ENCODE measurements at regions not wholly inside any gene's neighbourhood (a gene's known extent, or its start where the extent isn't known, plus 50 kb on each side); places are given as distances from the start of the nearest gene placed in this dataset.

DNA sequence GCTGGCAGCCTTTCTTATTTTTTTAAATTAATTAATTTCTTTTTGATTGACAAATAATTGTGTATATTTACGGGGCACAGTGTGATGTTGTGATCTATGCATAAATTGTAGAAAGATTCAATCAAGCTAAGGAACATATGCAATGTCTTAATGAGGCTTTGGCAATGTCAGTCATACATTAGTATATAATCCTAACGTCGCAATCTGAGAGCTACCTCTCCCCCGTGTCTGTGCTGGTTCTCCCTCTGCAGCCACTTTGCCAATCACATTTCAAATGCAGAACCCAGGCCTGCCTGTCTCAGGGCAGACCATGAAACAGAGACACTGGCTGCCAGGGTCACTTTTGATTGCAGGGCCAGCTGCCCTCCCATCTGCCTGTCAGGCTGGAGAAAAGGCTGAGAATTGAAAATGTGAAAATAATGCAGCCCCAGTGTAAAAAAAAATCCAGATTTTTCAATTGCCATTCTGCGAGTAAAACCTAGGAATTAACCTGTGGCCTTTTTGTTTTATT is 56.3 kb downstream of the SLC24A2 start:
- Histone ChIP-seq H3K4me1 (ENCODE audit: control insufficient read depth, insufficient read depth, low read length) (peaks cover 2% of the 10 kb centered on the region; the same call in 1 of the 2 replicates), H3K27me3 (ENCODE audit: control insufficient read depth, insufficient read depth, low read length) (no peaks in the 10 kb centered on the region), H3K27ac (ENCODE audit: low read length) (no peak overlapping the region), H3K36me3 (ENCODE audit: control insufficient read depth, insufficient read depth, low read length) (no peaks in the 10 kb centered on the region), H3K4me3 (ENCODE audit: low read length) (no peak overlapping the region), H3K9me3 (ENCODE audit: control insufficient read depth, insufficient read depth, low read length) (no peaks in the 10 kb centered on the region)
- no peak for DNase-seq (ENCODE audit: low read depth, low spot score)
- no CpG with 5 or more reads among the region's 5 CpGs for WGBS (ENCODE audit: insufficient coverage, insufficient read length)

GRCh38 chr9:19728101-19728500 is 60.7 kb downstream of the SLC24A2 start:
- Histone ChIP-seq H3K36me3 (ENCODE audit: control insufficient read depth, insufficient read depth, low read length) (no peaks in the 10 kb centered on the region), H3K4me1 (ENCODE audit: control insufficient read depth, insufficient read depth, low read length) (peaks cover 2% of the 10 kb centered on the region; the same call in 1 of the 2 replicates), H3K27ac (ENCODE audit: low read length) (no peak overlapping the region), H3K27me3 (ENCODE audit: control insufficient read depth, insufficient read depth, low read length) (no peaks in the 10 kb centered on the region), H3K4me3 (ENCODE audit: low read length) (no peak overlapping the region), H3K9me3 (ENCODE audit: control insufficient read depth, insufficient read depth, low read length) (no peaks in the 10 kb centered on the region)
- DNase-seq (ENCODE audit: low read depth, low spot score), result no peak
- WGBS (ENCODE audit: insufficient coverage, insufficient read length), result no CpG with 5 or more reads among the region's 5 CpGs

GRCh38 chr9:19725970-19726369 is 62.9 kb downstream of the SLC24A2 start:
- Histone ChIP-seq H3K9me3 (ENCODE audit: control insufficient read depth, insufficient read depth, low read length) (no peaks in the 10 kb centered on the region), H3K27me3 (ENCODE audit: control insufficient read depth, insufficient read depth, low read length) (no peaks in the 10 kb centered on the region), H3K36me3 (ENCODE audit: control insufficient read depth, insufficient read depth, low read length) (no peaks in the 10 kb centered on the region), H3K4me1 (ENCODE audit: control insufficient read depth, insufficient read depth, low read length) (peaks cover 2% of the 10 kb centered on the region; the same call in 1 of the 2 replicates), H3K27ac (ENCODE audit: low read length) (no peak overlapping the region), H3K4me3 (ENCODE audit: low read length) (no peak overlapping the region)
- no peak for DNase-seq (ENCODE audit: low read depth, low spot score)
- WGBS (ENCODE audit: insufficient coverage, insufficient read length), result no CpG with 5 or more reads among the region's 5 CpGs

GRCh38 chr9:19720377-19720776 is 68.5 kb downstream of the SLC24A2 start:
- WGBS (ENCODE audit: insufficient coverage, insufficient read length), result no CpG with 5 or more reads among the region's 3 CpGs
- Histone ChIP-seq H3K4me1 (ENCODE audit: control insufficient read depth, insufficient read depth, low read length) (no peaks in the 10 kb centered on the region), H3K36me3 (ENCODE audit: control insufficient read depth, insufficient read depth, low read length) (no peaks in the 10 kb centered on the region), H3K9me3 (ENCODE audit: control insufficient read depth, insufficient read depth, low read length) (no peaks in the 10 kb centered on the region), H3K27me3 (ENCODE audit: control insufficient read depth, insufficient read depth, low read length) (no peaks in the 10 kb centered on the region), H3K4me3 (ENCODE audit: low read length) (no peak overlapping the region), H3K27ac (ENCODE audit: low read length) (no peak overlapping the region)
- DNase-seq (ENCODE audit: low read depth, low spot score), result no peak

DNA sequence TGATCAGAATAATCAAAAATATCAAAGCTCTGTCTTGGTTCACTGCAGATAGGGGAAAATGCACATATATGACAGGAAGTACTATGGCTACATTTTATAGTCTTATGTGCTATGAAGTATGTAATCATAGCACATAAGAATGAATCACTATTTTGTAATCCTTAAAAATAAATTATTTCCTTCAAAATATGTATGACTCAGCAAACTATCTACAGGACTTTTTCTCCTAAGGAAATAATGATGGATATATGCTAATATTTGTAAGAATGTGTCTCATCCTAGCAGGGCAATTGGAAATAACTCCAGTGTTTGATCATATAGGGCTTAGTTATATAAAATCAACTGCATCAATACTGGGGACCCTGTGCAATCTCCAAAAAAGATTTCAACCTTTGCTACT is 85.1 kb downstream of the SLC24A2 start:
- Histone ChIP-seq H3K4me3 (ENCODE audit: low read length) (no peak overlapping the region), H3K27ac (ENCODE audit: low read length) (no peak overlapping the region), H3K27me3 (ENCODE audit: control insufficient read depth, insufficient read depth, low read length) (no peaks in the 10 kb centered on the region), H3K9me3 (ENCODE audit: control insufficient read depth, insufficient read depth, low read length) (no peaks in the 10 kb centered on the region), H3K4me1 (ENCODE audit: control insufficient read depth, insufficient read depth, low read length) (0 out of 2 replicates have a peak, but pooled peaks cover under 1% of the 10 kb centered on the region), H3K36me3 (ENCODE audit: control insufficient read depth, insufficient read depth, low read length) (no peaks in the 10 kb centered on the region)
- no peak for DNase-seq (ENCODE audit: low read depth, low spot score)

GRCh38 chr9:19701991-19702390 is 86.8 kb downstream of the SLC24A2 start:
- Histone ChIP-seq H3K36me3 (ENCODE audit: control insufficient read depth, insufficient read depth, low read length) (no peaks in the 10 kb centered on the region), H3K4me1 (ENCODE audit: control insufficient read depth, insufficient read depth, low read length) (0 out of 2 replicates have a peak, but pooled peaks cover 1% of the 10 kb centered on the region), H3K9me3 (ENCODE audit: control insufficient read depth, insufficient read depth, low read length) (no peaks in the 10 kb centered on the region), H3K27me3 (ENCODE audit: control insufficient read depth, insufficient read depth, low read length) (no peaks in the 10 kb centered on the region), H3K4me3 (ENCODE audit: low read length) (no peak overlapping the region), H3K27ac (ENCODE audit: low read length) (no peak overlapping the region)
- DNase-seq (ENCODE audit: low read depth, low spot score), result no peak
- WGBS (ENCODE audit: insufficient coverage, insufficient read length), result no CpG with 5 or more reads among the region's 2 CpGs

DNA sequence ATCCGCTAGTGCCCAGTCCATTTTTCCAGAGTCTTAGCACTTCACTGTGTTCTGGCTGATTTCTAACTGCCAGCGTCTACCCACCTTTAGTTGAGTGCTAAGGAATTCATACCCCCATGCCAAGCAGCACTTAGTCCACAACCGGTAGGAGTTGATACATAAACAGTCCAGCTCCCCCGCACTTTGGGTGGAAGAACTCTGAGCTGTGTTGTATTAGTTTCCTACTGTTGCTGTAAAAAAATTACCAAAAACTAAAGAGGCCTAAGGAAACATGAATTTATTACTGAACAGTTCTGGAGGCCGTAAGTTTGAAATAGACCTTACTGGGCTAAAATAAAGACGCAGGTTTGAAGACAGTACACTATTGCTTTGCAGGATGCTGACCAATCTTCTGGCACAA is 87.6 kb downstream of the SLC24A2 start:
- no peak overlapping the region for H3K4me3 ChIP-seq (ENCODE audit: low read length)
- 0 out of 2 replicates have a peak, but pooled peaks cover 1% of the 10 kb centered on the region for H3K4me1 ChIP-seq (ENCODE audit: control insufficient read depth, insufficient read depth, low read length)
- no peak for DNase-seq (ENCODE audit: low read depth, low spot score)
- no peaks in the 10 kb centered on the region for H3K27me3 ChIP-seq (ENCODE audit: control insufficient read depth, insufficient read depth, low read length)
- no peaks in the 10 kb centered on the region for H3K36me3 ChIP-seq (ENCODE audit: control insufficient read depth, insufficient read depth, low read length)
- H3K9me3 ChIP-seq (ENCODE audit: control insufficient read depth, insufficient read depth, low read length), result no peaks in the 10 kb centered on the region
- no peak overlapping the region for H3K27ac ChIP-seq (ENCODE audit: low read length)
- no CpG with 5 or more reads among the region's 6 CpGs for WGBS (ENCODE audit: insufficient coverage, insufficient read length)

GRCh38 chr9:19700699-19701098 is 88.1 kb downstream of the SLC24A2 start:
- Histone ChIP-seq H3K9me3 (ENCODE audit: control insufficient read depth, insufficient read depth, low read length) (no peaks in the 10 kb centered on the region), H3K4me1 (ENCODE audit: control insufficient read depth, insufficient read depth, low read length) (0 out of 2 replicates have a peak, but pooled peaks cover 1% of the 10 kb centered on the region), H3K4me3 (ENCODE audit: low read length) (no peak overlapping the region), H3K27me3 (ENCODE audit: control insufficient read depth, insufficient read depth, low read length) (no peaks in the 10 kb centered on the region), H3K36me3 (ENCODE audit: control insufficient read depth, insufficient read depth, low read length) (no peaks in the 10 kb centered on the region; the same call in 1 of the 2 replicates), H3K27ac (ENCODE audit: low read length) (no peak overlapping the region)
- DNase-seq (ENCODE audit: low read depth, low spot score), result no peak
- no CpG with 5 or more reads among the region's 3 CpGs for WGBS (ENCODE audit: insufficient coverage, insufficient read length)

DNA sequence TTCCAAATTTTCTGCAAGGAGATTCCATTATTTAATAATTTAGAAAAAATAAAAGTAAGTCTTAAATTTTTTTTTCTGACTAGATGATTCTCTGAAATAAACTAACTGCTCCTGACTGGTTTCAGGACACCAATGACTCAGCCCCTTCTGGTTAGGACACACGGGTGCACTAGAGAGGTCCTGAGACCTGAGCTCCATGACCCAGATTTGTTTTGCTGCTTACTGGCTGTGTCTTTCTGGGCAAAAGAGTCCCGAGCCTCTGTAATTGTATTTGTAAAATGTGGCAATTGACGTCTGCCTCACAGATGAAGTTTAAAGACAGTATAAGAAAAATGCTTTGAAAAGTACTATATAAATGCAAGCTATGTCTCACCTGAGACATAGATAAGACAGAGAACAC is 89.1 kb downstream of the SLC24A2 start:
- Histone ChIP-seq H3K4me3 (ENCODE audit: low read length) (no peak overlapping the region), H3K9me3 (ENCODE audit: control insufficient read depth, insufficient read depth, low read length) (no peaks in the 10 kb centered on the region), H3K27me3 (ENCODE audit: control insufficient read depth, insufficient read depth, low read length) (no peaks in the 10 kb centered on the region), H3K36me3 (ENCODE audit: control insufficient read depth, insufficient read depth, low read length) (no peaks in the 10 kb centered on the region; the same call in 1 of the 2 replicates), H3K27ac (ENCODE audit: low read length) (no peak overlapping the region), H3K4me1 (ENCODE audit: control insufficient read depth, insufficient read depth, low read length) (0 out of 2 replicates have a peak, but pooled peaks cover 1% of the 10 kb centered on the region)
- no peak for DNase-seq (ENCODE audit: low read depth, low spot score)
- no CpG with 5 or more reads among the region's 3 CpGs for WGBS (ENCODE audit: insufficient coverage, insufficient read length)

DNA sequence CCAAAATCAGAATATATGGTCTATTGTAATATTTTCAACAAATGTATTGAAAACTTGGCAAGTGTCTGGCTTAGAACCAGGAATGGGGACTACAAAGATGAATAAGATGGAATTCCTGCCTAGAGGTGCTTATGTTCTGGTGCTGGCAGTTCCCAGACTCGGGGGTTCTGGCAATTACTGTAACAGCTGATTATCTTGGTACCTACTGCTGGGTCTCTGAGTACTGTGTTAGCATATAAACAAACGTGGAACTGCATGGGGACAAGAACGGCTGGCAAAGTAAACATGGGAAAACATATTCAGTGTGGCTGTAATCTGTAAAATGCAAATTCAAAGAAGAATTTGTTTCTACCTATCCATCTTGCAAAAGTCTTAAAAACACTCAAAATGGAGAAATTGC is 89.9 kb downstream of the SLC24A2 start:
- no peak for DNase-seq (ENCODE audit: low read depth, low spot score)
- Histone ChIP-seq H3K4me3 (ENCODE audit: low read length) (no peak overlapping the region), H3K27ac (ENCODE audit: low read length) (no peak overlapping the region), H3K27me3 (ENCODE audit: control insufficient read depth, insufficient read depth, low read length) (no peaks in the 10 kb centered on the region), H3K9me3 (ENCODE audit: control insufficient read depth, insufficient read depth, low read length) (no peaks in the 10 kb centered on the region), H3K4me1 (ENCODE audit: control insufficient read depth, insufficient read depth, low read length) (0 out of 2 replicates have a peak, but pooled peaks cover 1% of the 10 kb centered on the region), H3K36me3 (ENCODE audit: control insufficient read depth, insufficient read depth, low read length) (no peaks in the 10 kb centered on the region; the same call in 1 of the 2 replicates)
- WGBS (ENCODE audit: insufficient coverage, insufficient read length), result no CpG with 5 or more reads among the region's 3 CpGs

GRCh38 chr9:19694601-19695000 is 94.2 kb downstream of the SLC24A2 start:
- H3K36me3 ChIP-seq (ENCODE audit: control insufficient read depth, insufficient read depth, low read length), result no peaks in the 10 kb centered on the region; the same call in 1 of the 2 replicates

More at GRCh38 chr9:19694601-19695000, 94.2 kb downstream of the SLC24A2 start:
- Histone ChIP-seq H3K9me3 (ENCODE audit: control insufficient read depth, insufficient read depth, low read length) (no peaks in the 10 kb centered on the region), H3K4me1 (ENCODE audit: control insufficient read depth, insufficient read depth, low read length) (0 out of 2 replicates have a peak, but pooled peaks cover 1% of the 10 kb centered on the region), H3K4me3 (ENCODE audit: low read length) (no peak overlapping the region), H3K27ac (ENCODE audit: low read length) (no peak overlapping the region), H3K27me3 (ENCODE audit: control insufficient read depth, insufficient read depth, low read length) (no peaks in the 10 kb centered on the region)
- no CpG with 5 or more reads among the region's 3 CpGs for WGBS (ENCODE audit: insufficient coverage, insufficient read length)
- no peak for DNase-seq (ENCODE audit: low read depth, low spot score)
